Thoracic aorta (tissue), 2 donors: ENCODE measurements at regions not wholly inside any gene's neighbourhood (a gene's known extent, or its start where the extent isn't known, plus 50 kb on each side); places are given as distances from the start of the nearest gene placed in this dataset.

Experiments used
- ATAC-seq: fragments of 150-250 bp; one replicate; pipeline ENCODE4 v1.8.0; 2017; ENCODE audit warnings: low read depth; ENCODE audit not compliant: insufficient number of reproducible peaks, low FRiP score
- DNase-seq: peaks from one replicate; pipeline ENCODE4 v3.0.0-alpha.2; 2020; ENCODE audit warnings: low spot score
- H3K27ac ChIP-seq, 2 donors: fragments of 200-600 bp; sonication (generic); 1 replicate in 1 of 2; 2 replicates in 1 of 2; pipeline ENCODE4 v1.5.1; 2016; ENCODE audit warnings: mild to moderate bottlenecking in 2 of 2, moderate library complexity in 2 of 2
- H3K27me3 ChIP-seq: fragments of 200-600 bp; sonication (generic); replicated peaks from 2 replicates; pipeline ENCODE4 v1.6.0; 2016; ENCODE audit warnings: mild to moderate bottlenecking; ENCODE audit not compliant: insufficient read depth
- H3K36me3 ChIP-seq: fragments of 200-600 bp; sonication (generic); one replicate; pipeline ENCODE4 v1.5.1; 2016
- H3K4me1 ChIP-seq, 2 donors: fragments of 200-600 bp; sonication (generic); 1 replicate in 1 of 2; 2 replicates in 1 of 2; pipeline versions ENCODE4 v1.5.1 to v1.6.0; 2016; ENCODE audit warnings: low read depth in 2 of 2, mild to moderate bottlenecking in 1 of 2; ENCODE audit not compliant: control insufficient read depth in 1 of 2
- H3K4me3 ChIP-seq: fragments of 200-600 bp; sonication (generic); 2 replicates; pipeline ENCODE4 v1.5.1; 2016; ENCODE audit warnings: mild to moderate bottlenecking
- H3K9me3 ChIP-seq: fragments of 200-600 bp; sonication (generic); 2 replicates; pipeline ENCODE4 v1.5.1; 2016
- CTCF ChIP-seq: fragments of 200-600 bp; sonication (generic); IDR thresholded peaks from one replicate; pipeline ENCODE4 v1.5.1; 2019; ENCODE audit warnings: antibody characterized with exemption

DNA sequence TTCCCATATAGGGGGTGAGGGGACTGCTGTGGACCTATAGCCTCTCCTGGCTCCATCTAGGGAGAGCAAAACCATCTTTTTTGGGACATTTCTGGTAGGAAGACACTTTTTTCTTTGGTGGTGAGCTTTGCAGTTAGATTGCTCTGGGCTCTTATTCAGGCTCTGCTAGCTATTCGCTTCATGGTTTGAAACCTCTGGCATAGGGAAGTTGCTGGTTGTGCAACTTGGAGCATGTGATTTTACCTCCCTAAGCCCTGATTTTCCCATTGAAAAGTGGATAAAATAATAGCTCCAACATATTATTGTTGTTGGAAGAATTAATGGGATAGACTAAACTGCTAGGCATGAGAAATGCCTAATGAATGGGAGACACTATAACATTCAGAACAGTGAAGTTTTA lies 69.6 kb downstream of the CYP26A1 start:
- Histone ChIP-seq H3K27me3 (no peaks in the 10 kb centered on the region), H3K4me1 (no peaks in the 10 kb centered on the region), H3K4me3 (no peak overlapping the region), H3K9me3 (no peaks in the 10 kb centered on the region), H3K36me3 (no peaks in the 10 kb centered on the region), H3K27ac (no peak overlapping the region)
- no peak for TF ChIP-seq CTCF
- DNase-seq (no peak), ATAC-seq (no peak)

- H3K36me3 ChIP-seq, result no peaks in the 10 kb centered on the region
- ATAC-seq (no peak), DNase-seq (no peak)
- TF ChIP-seq CTCF, result no peak
- no peaks in the 10 kb centered on the region for H3K4me1 ChIP-seq
- H3K27me3 ChIP-seq, result no peaks in the 10 kb centered on the region
- H3K27ac ChIP-seq, result no peak overlapping the region
- no peaks in the 10 kb centered on the region for H3K9me3 ChIP-seq
- no peak overlapping the region for H3K4me3 ChIP-seq
These were observed 72.6 kb downstream of the CYP26A1 start for GRCh38 chr10:93146336-93146735.

- H3K36me3 ChIP-seq, result no peaks in the 10 kb centered on the region
- H3K27me3 ChIP-seq, result no peaks in the 10 kb centered on the region
- DNase-seq (no peak), ATAC-seq (no peak)
- H3K4me1 ChIP-seq, result peaks cover 0 to 9% of the 10 kb centered on the region in 2 donors
- no peak overlapping the region for H3K27ac ChIP-seq
- no peak for TF ChIP-seq CTCF
- H3K9me3 ChIP-seq, result no peaks in the 10 kb centered on the region
- no peak overlapping the region for H3K4me3 ChIP-seq
These were observed 73.6 kb downstream of the CYP26A1 start for GRCh38 chr10:93147281-93147680.

DNA sequence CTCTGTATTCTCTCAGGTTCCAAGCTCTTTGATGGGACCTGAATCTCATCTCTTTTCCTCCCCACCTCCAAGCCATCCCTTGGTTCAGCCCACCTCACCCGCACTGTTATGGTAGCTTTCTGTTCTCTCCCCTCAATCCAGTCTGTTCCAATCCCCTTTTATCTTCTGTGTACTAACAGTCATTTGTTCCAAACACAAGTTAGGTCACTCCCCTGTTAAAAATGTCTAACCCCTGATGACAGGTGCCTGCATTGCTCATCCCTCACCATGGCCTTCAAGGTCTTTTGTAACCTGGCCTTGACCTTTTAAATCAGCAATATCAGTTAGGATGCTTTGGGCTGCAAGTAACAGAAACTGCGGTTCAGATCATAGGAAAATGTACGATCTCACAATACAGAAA lies 74.8 kb downstream of the CYP26A1 start:
- no peak for TF ChIP-seq CTCF
- DNase-seq (no peak), ATAC-seq (no peak)
- no peak overlapping the region for H3K4me3 ChIP-seq
- H3K27me3 ChIP-seq, result no peaks in the 10 kb centered on the region
- H3K4me1 ChIP-seq, result peaks cover 0 to 12% of the 10 kb centered on the region in 2 donors
- H3K36me3 ChIP-seq, result no peaks in the 10 kb centered on the region
- no peaks in the 10 kb centered on the region for H3K9me3 ChIP-seq
- H3K27ac ChIP-seq, result no peak overlapping the region

DNA sequence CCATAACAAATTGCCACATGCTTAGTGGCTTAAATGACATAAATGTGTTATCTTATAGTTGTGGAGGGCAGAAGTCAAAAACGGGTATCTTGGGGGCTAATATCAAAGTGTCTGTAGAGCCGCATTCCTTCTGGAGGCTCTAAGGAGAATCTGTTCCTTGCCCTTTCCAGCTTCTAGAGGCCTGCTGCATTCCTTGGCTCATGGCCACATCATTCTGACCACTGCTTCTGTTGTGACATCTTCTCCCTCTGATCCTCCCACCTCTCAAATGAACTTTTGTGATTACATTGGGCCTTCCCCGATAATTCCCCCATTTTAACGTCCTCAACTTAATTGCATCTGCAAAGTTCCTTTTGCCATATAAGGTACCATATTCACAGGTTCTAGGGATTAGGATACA lies 76.1 kb downstream of the CYP26A1 start:
- H3K9me3 ChIP-seq, result no peaks in the 10 kb centered on the region
- peaks cover 0 to 12% of the 10 kb centered on the region in 2 donors for H3K4me1 ChIP-seq
- no peak for ATAC-seq
- no peak overlapping the region for H3K27ac ChIP-seq
- TF ChIP-seq CTCF, result no peak
- H3K4me3 ChIP-seq, result no peak overlapping the region
- H3K27me3 ChIP-seq, result no peaks in the 10 kb centered on the region
- DNase-seq, result no peak
- H3K36me3 ChIP-seq, result no peaks in the 10 kb centered on the region
